ENCODE measurements at regions not wholly inside any gene's neighbourhood (a gene's known extent, or its start where the extent isn't known, plus 50 kb on each side); places are given as distances from the start of the nearest gene placed in this dataset.

DNA sequence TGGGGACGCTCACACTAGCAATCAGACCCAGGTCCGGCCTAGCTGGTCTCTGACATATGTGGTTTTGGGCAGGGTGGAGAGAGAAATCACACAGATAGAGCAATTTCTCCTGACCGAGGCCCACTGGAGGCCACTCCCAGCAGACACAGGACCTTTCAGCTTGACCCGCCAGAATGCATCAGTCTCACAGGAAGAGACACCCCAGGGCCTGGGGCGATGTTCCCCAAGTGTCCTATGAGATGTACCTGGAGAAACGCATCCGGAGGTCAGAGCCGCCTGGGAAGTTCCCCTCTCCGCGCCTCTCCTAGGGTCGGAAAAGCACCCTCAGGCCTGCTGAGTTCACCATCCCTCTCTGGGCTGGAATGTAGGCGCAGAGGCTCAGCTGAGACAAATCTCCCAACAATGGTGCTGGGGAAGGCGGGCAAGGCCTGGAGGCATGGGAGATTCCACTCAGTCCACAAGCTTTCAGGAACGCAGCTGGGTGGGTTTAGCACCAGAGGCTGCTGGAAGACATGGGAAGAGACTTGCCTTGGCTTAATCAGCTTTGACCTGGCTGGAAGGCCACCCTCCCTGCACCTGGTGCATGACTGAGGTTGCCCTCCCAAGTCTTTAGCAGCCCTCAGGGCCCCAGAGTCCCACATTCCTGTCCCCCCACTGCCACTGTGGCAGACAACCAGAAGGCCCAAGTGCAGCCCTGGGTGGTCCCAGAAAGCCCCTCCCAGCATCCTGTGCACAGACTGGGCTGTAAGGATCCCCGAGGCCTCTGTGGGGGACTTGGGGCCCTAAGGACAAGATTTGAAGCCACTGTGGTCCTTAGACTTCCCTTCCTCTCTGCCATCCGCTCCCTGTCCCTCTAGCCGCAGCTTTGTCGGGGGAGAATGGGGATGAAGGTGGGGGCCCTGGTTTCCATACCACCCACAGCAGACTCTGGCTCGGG is 57.5 kb downstream of the RTL6 start:
- ChIA-PET POLR2A (no interaction called here), CTCF (interaction anchor here (1.1 to 1.3 kb wide), 2 partner anchors 14 to 184 kb away, joined by 3 to 4 read pairs; no protein-coding TSS in a partner anchor)
- TF ChIP-seq MAFK (IDR thresholded peaks at IDR 0.05; ENCODE audit: partially characterized antibody) (no peak), RARB (CRISPR knock-in tag; IDR thresholded peaks at IDR 0.05) (no peak), EHF (CRISPR knock-in tag; IDR thresholded peaks at IDR 0.05) (no peak), HOXA7 (CRISPR knock-in tag; IDR thresholded peaks at IDR 0.05) (no peak), GATA3 (IDR thresholded peaks at IDR 0.05; ENCODE audit: borderline replicate concordance) (no peak), HOXB5 (CRISPR knock-in tag; IDR thresholded peaks at IDR 0.05) (no peak), KDM1A (IDR thresholded peaks at IDR 0.05; ENCODE audit: low read depth) (no peak), CHD4 (IDR thresholded peaks at IDR 0.05; ENCODE audit: borderline replicate concordance) (no peak)
- ATAC-seq (no peak), FAIRE-seq (no peak), DNase-seq (ENCODE audit: low read depth in 1 of 2, low spot score in 1 of 2) (no peak)
- Histone ChIP-seq H3K9me3 (no peaks in the 10 kb centered on the region), H3K4me3 (no peak overlapping the region), H3K4me1 (0 out of 3 replicates have a peak, but pooled peaks cover 4% of the 10 kb centered on the region), H3K27ac (no peak overlapping the region), H3K4me2 (no peak overlapping the region)
- 75% methylated on average over 11 of the region's 19 CpGs for WGBS (ENCODE audit: missing lambda C conversion rate)

DNA sequence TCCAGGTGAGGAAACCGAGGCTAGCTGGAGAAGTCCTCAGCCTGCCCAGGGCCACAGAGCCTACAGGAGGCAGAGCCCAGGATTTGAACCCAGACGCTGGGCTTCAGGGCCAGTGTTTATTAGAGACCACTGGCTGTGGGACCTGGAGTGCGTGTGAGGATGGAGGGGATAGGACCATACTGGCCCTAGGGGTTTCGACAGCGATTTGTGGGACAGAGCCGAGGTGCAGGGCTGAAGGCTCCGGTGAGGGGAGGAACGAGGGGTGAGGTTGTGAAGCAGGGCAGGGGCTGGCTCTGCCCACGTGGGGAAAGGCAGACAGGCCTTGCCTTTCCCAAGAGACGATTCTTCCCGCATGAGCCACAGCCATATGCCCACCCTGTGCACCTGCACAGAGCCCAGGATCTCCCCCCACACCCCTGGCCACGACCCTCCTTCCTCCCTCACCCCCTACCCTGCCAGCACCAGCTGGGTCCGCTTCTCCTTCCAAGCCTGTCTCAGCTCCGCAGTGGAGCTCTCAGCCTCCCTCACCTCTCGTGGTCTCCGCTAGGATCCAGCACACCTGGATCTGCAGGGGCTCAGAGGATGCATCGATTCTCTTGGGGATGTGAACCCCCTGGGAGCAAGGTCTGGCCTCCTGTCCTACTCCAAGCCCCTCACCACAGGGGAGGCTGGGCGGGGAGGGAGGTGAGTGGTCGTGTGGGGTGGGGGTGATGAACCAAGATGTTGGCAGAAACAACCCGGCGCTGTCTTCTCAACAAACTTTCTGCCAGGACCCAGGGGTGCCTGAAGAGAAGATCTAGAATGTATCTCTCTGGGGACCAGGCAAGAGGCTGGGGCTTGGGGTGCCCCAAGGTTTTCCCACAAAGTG is 58.4 kb downstream of the RTL6 start:
- FAIRE-seq (no peak), DNase-seq (ENCODE audit: low read depth in 1 of 2, low spot score in 1 of 2) (no peak), ATAC-seq (no peak)
- TF ChIP-seq ZFP36 (IDR thresholded peaks at IDR 0.05; ENCODE audit: borderline replicate concordance, partially characterized antibody) (no peak), POLR2A (IDR thresholded peaks at IDR 0.05; ENCODE audit: low read length) (no peak), HOXB5 (CRISPR knock-in tag; IDR thresholded peaks at IDR 0.05) (no peak), FOSL2 (IDR thresholded peaks at IDR 0.05) (no peak), FOSL2 (CRISPR knock-in tag; IDR thresholded peaks at IDR 0.05) (no peak), RFX5 (IDR thresholded peaks at IDR 0.05) (no peak), TFCP2L1 (CRISPR knock-in tag; IDR thresholded peaks at IDR 0.05) (no peak), NR3C1 (IDR thresholded peaks at IDR 0.05) (no peak), RARB (CRISPR knock-in tag; IDR thresholded peaks at IDR 0.05) (no peak), KDM5A (IDR thresholded peaks at IDR 0.05) (no peak)
- TF ChIP-seq, protein P1, sequence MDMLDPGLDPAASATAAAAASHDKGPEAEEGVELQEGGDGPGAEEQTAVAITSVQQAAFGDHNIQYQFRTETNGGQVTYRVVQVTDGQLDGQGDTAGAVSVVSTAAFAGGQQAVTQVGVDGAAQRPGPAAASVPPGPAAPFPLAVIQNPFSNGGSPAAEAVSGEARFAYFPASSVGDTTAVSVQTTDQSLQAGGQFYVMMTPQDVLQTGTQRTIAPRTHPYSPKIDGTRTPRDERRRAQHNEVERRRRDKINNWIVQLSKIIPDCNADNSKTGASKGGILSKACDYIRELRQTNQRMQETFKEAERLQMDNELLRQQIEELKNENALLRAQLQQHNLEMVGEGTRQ (IDR thresholded peaks at IDR 0.05), result no peak
- TF ChIP-seq, protein P2, sequence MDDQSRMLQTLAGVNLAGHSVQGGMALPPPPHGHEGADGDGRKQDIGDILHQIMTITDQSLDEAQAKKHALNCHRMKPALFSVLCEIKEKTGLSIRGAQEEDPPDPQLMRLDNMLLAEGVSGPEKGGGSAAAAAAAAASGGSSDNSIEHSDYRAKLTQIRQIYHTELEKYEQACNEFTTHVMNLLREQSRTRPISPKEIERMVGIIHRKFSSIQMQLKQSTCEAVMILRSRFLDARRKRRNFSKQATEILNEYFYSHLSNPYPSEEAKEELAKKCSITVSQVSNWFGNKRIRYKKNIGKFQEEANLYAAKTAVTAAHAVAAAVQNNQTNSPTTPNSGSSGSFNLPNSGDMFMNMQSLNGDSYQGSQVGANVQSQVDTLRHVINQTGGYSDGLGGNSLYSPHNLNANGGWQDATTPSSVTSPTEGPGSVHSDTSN (IDR thresholded peaks at IDR 0.05), result no peak
- 68% methylated on average over 11 of the region's 21 CpGs for WGBS (ENCODE audit: missing lambda C conversion rate)
- ChIA-PET CTCF (interaction anchor here (1.3 kb wide), 1 partner anchor 13 kb away, joined by 4 read pairs; no protein-coding TSS in a partner anchor), POLR2A (no interaction called here)
- Histone ChIP-seq H3K4me1 (0 out of 3 replicates have a peak, but pooled peaks cover 4% of the 10 kb centered on the region), H3K4me2 (no peak overlapping the region), H3K9me3 (no peaks in the 10 kb centered on the region), H3K27ac (no peak overlapping the region), H3K4me3 (no peak overlapping the region)

DNA sequence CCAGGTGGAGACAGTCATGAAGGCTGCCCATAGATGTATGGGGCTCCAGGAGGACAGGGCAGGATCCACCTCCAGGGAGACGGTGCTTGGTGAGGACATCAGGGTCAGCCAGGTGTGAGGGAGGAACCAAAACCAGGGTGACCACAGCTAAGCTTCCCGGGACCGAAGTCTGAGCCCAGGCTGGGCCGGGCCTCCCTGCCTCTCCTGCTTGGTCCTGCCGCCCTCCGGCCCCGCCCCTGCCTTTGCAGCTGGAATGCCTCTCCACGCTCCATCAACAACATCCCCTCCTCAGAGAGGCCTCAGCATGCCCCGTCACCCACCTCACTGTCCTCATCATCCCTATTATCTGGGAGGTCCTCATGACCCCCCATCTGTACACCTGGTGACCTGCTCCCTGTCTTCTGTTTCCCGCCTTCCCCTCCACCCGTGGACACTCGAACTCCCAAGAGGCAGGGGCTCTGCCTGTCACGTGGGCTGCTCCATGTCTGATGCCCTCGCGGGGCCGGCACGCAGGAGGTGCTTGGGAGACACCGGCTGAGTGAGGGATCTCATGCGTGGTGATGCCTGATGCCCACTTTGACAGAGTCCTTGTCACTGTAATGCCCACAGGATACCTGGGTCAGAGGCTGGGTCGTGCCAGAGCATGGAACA is 59.4 kb downstream of the RTL6 start:
- POLR2A ChIA-PET, result no interaction called here
- 83% methylated on average over 15 of the region's 20 CpGs for WGBS (ENCODE audit: missing lambda C conversion rate)
- no peak overlapping the region for H3K4me2 ChIP-seq
- DNase-seq (ENCODE audit: low read depth in 1 of 2, low spot score in 1 of 2), result no peak
- no peak overlapping the region for H3K4me3 ChIP-seq
- no peak for ATAC-seq
- CTCF ChIA-PET, result no interaction called here
- no peaks in the 10 kb centered on the region for H3K9me3 ChIP-seq
- no peak for FAIRE-seq
- 0 out of 3 replicates have a peak, but pooled peaks cover 4% of the 10 kb centered on the region for H3K4me1 ChIP-seq
- H3K27ac ChIP-seq, result no peak overlapping the region
- no peak for TF ChIP-seq CHD2 (IDR thresholded peaks at IDR 0.05; ENCODE audit: low read length, partially characterized antibody)
- TF ChIP-seq EHMT2 (IDR thresholded peaks at IDR 0.05; ENCODE audit: low read depth), result no peak
- TF ChIP-seq RNF2 (IDR thresholded peaks at IDR 0.05; ENCODE audit: borderline replicate concordance, low read depth), result no peak
- TF ChIP-seq JUN (IDR thresholded peaks at IDR 0.05), result no peak
- TF ChIP-seq FOSL2 (IDR thresholded peaks at IDR 0.05), result no peak
- no peak for TF ChIP-seq FOSL2 (CRISPR knock-in tag; IDR thresholded peaks at IDR 0.05)
- no peak for TF ChIP-seq ZC3H11A (IDR thresholded peaks at IDR 0.05)
- no peak for TF ChIP-seq KDM1A (IDR thresholded peaks at IDR 0.05; ENCODE audit: low read depth)
- no peak for TF ChIP-seq CBX2 (IDR thresholded peaks at IDR 0.05; ENCODE audit: borderline replicate concordance, low read depth)
- TF ChIP-seq HOXB5 (CRISPR knock-in tag; IDR thresholded peaks at IDR 0.05), result no peak
- TF ChIP-seq TP53 (CRISPR knock-in tag; IDR thresholded peaks at IDR 0.05), result no peak
- TF ChIP-seq, protein P3, sequence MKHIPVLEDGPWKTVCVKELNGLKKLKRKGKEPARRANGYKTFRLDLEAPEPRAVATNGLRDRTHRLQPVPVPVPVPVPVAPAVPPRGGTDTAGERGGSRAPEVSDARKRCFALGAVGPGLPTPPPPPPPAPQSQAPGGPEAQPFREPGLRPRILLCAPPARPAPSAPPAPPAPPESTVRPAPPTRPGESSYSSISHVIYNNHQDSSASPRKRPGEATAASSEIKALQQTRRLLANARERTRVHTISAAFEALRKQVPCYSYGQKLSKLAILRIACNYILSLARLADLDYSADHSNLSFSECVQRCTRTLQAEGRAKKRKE (CRISPR knock-in tag; IDR thresholded peaks at IDR 0.05; ENCODE audit: low read depth), result no peak
- TF ChIP-seq, protein P4, sequence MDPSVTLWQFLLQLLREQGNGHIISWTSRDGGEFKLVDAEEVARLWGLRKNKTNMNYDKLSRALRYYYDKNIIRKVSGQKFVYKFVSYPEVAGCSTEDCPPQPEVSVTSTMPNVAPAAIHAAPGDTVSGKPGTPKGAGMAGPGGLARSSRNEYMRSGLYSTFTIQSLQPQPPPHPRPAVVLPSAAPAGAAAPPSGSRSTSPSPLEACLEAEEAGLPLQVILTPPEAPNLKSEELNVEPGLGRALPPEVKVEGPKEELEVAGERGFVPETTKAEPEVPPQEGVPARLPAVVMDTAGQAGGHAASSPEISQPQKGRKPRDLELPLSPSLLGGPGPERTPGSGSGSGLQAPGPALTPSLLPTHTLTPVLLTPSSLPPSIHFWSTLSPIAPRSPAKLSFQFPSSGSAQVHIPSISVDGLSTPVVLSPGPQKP (IDR thresholded peaks at IDR 0.05; ENCODE audit: low read depth, low read length), result no peak
- no peak for TF ChIP-seq HDAC2 (IDR thresholded peaks at IDR 0.05)
